GM13977 (cell line): ENCODE measurements at regions not wholly inside any gene's neighbourhood (a gene's known extent, or its start where the extent isn't known, plus 50 kb on each side); places are given as distances from the start of the nearest gene placed in this dataset.
"Not testable (repeated sequence)": the region's sequence is repeated elsewhere in the genome, so short reads cannot be mapped to it uniquely, and the experiment has no call there.

Experiments
- DNase-seq: peaks from one replicate; pipeline ENCODE4 v3.0.0; 2012; ENCODE audit warnings: low spot score
- CTCF ChIP-seq: IDR thresholded peaks from 2 replicates; pipeline ENCODE4 v1.5.1; 2012; ENCODE audit warnings: mild to moderate bottlenecking, control low read depth; ENCODE audit not compliant: insufficient read depth; ENCODE audit errors: extremely low read depth, missing control alignments
- in situ Hi-C: fragments of 300-500 bp; cut with MboI; formaldehyde crosslinking; loops from one replicate; pipeline ENCODE4 v1.12.0; 2022; ENCODE audit warnings: low sequenced_read_pairs, low pct_unique_long_range_greater_than_20kb, mixed read lengths, inconsistent platforms; ENCODE audit not compliant: unreplicated experiment

- no peak for TF ChIP-seq CTCF
- in situ Hi-C loops, result no loop called here
- DNase-seq, result no peak
Observed at GRCh38 chr3:75232216-75232615, 431.9 kb upstream of the FRG2C start.

- TF ChIP-seq CTCF, result no peak
- in situ Hi-C loops, result no loop called here
- DNase-seq, result no peak
Observed at GRCh38 chr3:75235631-75236030, 428.5 kb upstream of the FRG2C start.

- TF ChIP-seq CTCF, result no peak
- no peak for DNase-seq
- in situ Hi-C loops, result no loop called here
Observed at GRCh38 chr3:75237053-75237452, 427.1 kb upstream of the FRG2C start.

DNA sequence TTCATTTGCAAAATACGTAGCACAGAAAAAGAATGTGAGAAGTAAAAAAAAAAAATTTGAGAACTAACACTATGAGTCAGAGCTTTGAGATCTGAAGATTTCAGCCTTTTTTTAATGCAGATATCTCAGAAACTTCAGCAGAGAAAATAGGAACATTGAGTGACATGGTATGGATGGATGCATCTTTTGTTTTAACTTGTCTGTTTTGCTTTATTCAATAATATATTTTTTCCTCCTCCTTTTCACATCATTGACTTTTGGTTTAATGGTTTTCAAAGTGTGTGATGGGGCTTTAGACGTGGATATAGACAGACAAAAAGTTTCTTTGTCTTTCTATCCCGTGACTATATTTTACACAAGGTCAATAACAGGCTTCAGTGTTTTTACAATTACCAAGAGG lies 426.7 kb upstream of the FRG2C start:
- in situ Hi-C loops, result no loop called here
- no peak for DNase-seq
- TF ChIP-seq CTCF, result no peak

DNA sequence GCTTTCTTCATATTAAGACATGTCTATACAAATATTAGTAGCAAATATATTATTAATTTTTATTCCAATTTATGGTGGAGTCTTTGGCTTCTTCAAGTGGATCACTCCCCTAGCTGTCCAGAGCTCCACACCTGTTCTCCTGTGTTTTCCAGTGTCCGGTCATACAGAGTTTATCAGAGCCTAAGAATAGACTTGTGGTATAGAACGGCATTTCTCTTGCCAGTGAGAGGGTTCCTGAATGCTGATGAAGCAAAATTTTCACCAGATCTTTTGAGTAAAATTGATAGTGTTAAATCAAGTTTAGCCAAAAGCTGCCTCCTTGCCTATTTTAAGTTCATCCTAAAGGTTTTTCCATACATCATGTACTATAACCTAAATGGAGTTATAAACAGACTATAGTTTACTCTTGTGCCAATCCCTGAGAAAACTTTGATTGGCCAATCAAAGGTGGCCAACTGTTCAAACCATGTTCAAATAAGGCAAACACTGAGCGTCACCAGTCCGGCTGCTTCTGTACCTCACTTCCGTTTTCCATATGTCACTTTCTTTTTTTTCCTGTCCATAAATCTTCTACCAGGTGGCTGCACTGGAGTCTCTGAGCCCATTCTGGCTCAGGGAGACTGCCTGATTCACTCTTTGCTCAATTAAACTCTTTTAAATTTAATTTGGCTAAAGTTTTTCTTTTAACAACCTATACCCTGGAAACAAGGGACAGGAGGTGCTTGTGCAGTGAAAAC lies 422.7 kb upstream of the FRG2C start:
- DNase-seq, in situ Hi-C loops: not testable (repeated sequence)

GRCh38 chr3:75242012-75242735 lies 422.0 kb upstream of the FRG2C start:
- in situ Hi-C loops, result no loop called here

More at GRCh38 chr3:75242012-75242735, 422.0 kb upstream of the FRG2C start:
- no peak for DNase-seq
- TF ChIP-seq CTCF, result no peak
